DND-41 (cell line): ENCODE measurements at regions not wholly inside any gene's neighbourhood (a gene's known extent, or its start where the extent isn't known, plus 50 kb on each side); places are given as distances from the start of the nearest gene placed in this dataset.
"Not testable (repeated sequence)": the region's sequence is repeated elsewhere in the genome, so short reads cannot be mapped to it uniquely, and the experiment has no call there.

Experiments
- ATAC-seq: fragments of 200-7000 bp; cut with Tn5 transposase; 3 replicates; pipeline ENCODE4 v1.9.1; 2021; ENCODE audit warnings: low read depth; ENCODE audit not compliant: insufficient read depth
- DNase-seq: peaks from one replicate; pipeline ENCODE4 v3.0.0-alpha.2; 2020
- H2AFZ ChIP-seq: 2 replicates; pipeline ENCODE4 v1.6.0; 2012; ENCODE audit warnings: low read depth, low read length
- H3K27ac ChIP-seq: 2 replicates; pipeline ENCODE4 v1.5.1; 2012; ENCODE audit warnings: low read length, inconsistent platforms
- H3K27me3 ChIP-seq: fragments of 200-600 bp; sonication (generic); 2 replicates; pipeline ENCODE4 v1.6.0; 2012; ENCODE audit warnings: low read length, mild to moderate bottlenecking, inconsistent platforms; ENCODE audit not compliant: insufficient read depth, poor library complexity
- H3K36me3 ChIP-seq: 2 replicates; pipeline ENCODE4 v1.5.1; 2012; ENCODE audit warnings: low read length, inconsistent platforms; ENCODE audit not compliant: insufficient read depth
- H3K4me1 ChIP-seq: 2 replicates; pipeline ENCODE4 v1.5.1; 2012; ENCODE audit warnings: mild to moderate bottlenecking, low read length; ENCODE audit not compliant: insufficient read depth
- H3K4me2 ChIP-seq: 2 replicates; pipeline ENCODE4 v1.6.0; 2012; ENCODE audit warnings: mild to moderate bottlenecking, moderate library complexity, low read length, inconsistent platforms; ENCODE audit not compliant: insufficient read depth
- H3K4me3 ChIP-seq, 2 experiments: fragments of 200-600 bp in 1 of 2; shearing (Covaris generic) in 1 of 2; 2 replicates each; pipeline ENCODE4 v1.5.1; 2012 to 2016; ENCODE audit warnings: inconsistent platforms in 2 of 2, low read length in 2 of 2, mild to moderate bottlenecking in 2 of 2, low read depth in 1 of 2, moderate library complexity in 1 of 2
- H3K79me2 ChIP-seq: 2 replicates; pipeline ENCODE4 v1.6.0; 2012; ENCODE audit warnings: low read length, inconsistent platforms; ENCODE audit not compliant: insufficient read depth
- H3K9ac ChIP-seq: 2 replicates; pipeline ENCODE4 v1.6.0; 2012; ENCODE audit warnings: low read depth, mild to moderate bottlenecking, inconsistent platforms, low read length, moderate library complexity
- H3K9me3 ChIP-seq: 2 replicates; pipeline ENCODE4 v1.5.1; 2012; ENCODE audit warnings: low read length, moderate library complexity, mild to moderate bottlenecking, inconsistent platforms; ENCODE audit not compliant: insufficient read depth, severe bottlenecking
- H4K20me1 ChIP-seq: 2 replicates; pipeline ENCODE4 v1.6.0; 2012; ENCODE audit warnings: low read length; ENCODE audit not compliant: insufficient read depth
- EZH2 ChIP-seq: IDR thresholded peaks from 3 replicates; pipeline ENCODE4 v1.6.1; 2012; ENCODE audit warnings: borderline replicate concordance, low read depth, mild to moderate bottlenecking, moderate library complexity, low read length, inconsistent platforms; ENCODE audit not compliant: severe bottlenecking
- TF ChIP-seq, protein P1 (sequence below): IDR thresholded peaks from 2 replicates; pipeline ENCODE4 v1.5.1; 2012; ENCODE audit warnings: borderline replicate concordance, low read length, moderate library complexity, mild to moderate bottlenecking; ENCODE audit not compliant: poor library complexity, severe bottlenecking; ENCODE audit errors: extremely low read depth

DNA sequence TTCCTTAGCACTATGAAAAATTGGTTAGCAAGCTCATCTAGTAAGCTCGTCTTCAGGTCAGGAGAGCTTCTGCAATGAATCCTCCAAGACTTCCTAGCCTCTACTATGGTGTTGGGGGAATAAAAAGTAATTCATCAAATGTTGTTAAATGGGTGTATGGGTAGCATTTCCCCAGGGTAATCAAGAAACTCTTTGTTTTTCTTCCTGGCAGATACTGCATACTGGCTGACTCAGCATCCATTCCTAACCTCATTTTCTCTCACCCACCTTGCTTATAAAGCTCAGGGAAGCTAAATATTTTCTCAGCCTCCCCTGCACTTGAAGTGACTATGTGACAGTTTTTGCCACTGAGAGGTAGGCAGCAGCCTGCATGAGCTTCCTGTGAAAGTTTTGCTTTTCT lies 83.4 kb downstream of the MAB21L3 start:
- H3K9ac ChIP-seq = no peak overlapping the region
- DNase-seq = no peak
- H3K36me3 ChIP-seq = no peaks in the 10 kb centered on the region
- H3K4me1 ChIP-seq = no peaks in the 10 kb centered on the region
- ATAC-seq = no peak
- TF ChIP-seq, protein P1, sequence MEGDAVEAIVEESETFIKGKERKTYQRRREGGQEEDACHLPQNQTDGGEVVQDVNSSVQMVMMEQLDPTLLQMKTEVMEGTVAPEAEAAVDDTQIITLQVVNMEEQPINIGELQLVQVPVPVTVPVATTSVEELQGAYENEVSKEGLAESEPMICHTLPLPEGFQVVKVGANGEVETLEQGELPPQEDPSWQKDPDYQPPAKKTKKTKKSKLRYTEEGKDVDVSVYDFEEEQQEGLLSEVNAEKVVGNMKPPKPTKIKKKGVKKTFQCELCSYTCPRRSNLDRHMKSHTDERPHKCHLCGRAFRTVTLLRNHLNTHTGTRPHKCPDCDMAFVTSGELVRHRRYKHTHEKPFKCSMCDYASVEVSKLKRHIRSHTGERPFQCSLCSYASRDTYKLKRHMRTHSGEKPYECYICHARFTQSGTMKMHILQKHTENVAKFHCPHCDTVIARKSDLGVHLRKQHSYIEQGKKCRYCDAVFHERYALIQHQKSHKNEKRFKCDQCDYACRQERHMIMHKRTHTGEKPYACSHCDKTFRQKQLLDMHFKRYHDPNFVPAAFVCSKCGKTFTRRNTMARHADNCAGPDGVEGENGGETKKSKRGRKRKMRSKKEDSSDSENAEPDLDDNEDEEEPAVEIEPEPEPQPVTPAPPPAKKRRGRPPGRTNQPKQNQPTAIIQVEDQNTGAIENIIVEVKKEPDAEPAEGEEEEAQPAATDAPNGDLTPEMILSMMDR = no peak
- no peak for TF ChIP-seq EZH2
- H4K20me1 ChIP-seq = no peaks in the 10 kb centered on the region
- H3K4me3 ChIP-seq = no peak overlapping the region
- H3K9me3 ChIP-seq = no peaks in the 10 kb centered on the region
- H3K27me3 ChIP-seq = peaks cover 12% of the 10 kb centered on the region
- no peak overlapping the region for H2AFZ ChIP-seq
- H3K27ac ChIP-seq = no peak overlapping the region
- no peaks in the 10 kb centered on the region for H3K79me2 ChIP-seq
- no peak overlapping the region for H3K4me2 ChIP-seq

DNA sequence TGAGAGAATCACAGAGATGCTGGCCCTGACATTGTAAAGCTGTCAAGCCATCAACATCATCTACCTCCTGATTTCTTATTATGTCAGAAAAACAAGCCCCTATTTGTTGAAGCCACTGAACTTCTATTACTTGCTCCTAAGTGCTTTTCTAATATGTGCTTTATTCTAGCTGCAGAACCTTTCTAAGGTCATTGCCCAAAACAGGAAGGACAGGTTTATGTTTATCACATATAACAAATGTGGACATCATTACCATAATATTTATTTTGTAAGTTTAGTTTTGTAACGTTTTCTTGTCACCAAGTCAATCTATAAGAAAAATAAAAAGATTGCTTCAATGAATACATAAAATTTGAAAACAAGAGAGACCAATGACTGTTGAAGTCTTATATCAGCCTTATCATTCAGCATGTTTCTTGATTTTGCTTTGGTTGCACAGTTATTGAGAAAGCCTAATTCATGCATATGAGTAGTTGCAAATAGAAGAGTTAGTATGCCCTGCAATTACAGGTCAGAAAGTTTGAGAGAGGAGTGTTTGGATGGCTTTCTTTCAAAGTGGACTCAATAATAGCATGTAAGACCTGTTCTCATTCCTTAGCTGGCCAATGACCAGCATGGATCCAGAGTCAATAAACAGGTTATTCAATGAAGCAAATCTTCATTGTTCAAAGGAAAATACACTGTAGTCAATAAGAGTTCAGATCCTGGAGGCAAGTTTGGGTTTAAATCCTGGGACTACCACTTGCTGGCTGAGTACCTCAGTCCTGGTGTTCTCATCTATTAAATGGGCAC lies 84.1 kb downstream of the MAB21L3 start:
- Histone ChIP-seq H3K9me3 (no peaks in the 10 kb centered on the region), H3K9ac (no peak overlapping the region), H3K4me1 (no peaks in the 10 kb centered on the region), H3K4me3 (no peak overlapping the region), H4K20me1 (no peaks in the 10 kb centered on the region), H3K79me2 (no peaks in the 10 kb centered on the region), H2AFZ (no peak overlapping the region), H3K27ac (no peak overlapping the region), H3K36me3 (no peaks in the 10 kb centered on the region), H3K4me2 (no peak overlapping the region), H3K27me3 (peaks cover 16% of the 10 kb centered on the region)
- TF ChIP-seq, protein P1 = no peak
- no peak for TF ChIP-seq EZH2
- DNase-seq = no peak
- no peak for ATAC-seq

DNA sequence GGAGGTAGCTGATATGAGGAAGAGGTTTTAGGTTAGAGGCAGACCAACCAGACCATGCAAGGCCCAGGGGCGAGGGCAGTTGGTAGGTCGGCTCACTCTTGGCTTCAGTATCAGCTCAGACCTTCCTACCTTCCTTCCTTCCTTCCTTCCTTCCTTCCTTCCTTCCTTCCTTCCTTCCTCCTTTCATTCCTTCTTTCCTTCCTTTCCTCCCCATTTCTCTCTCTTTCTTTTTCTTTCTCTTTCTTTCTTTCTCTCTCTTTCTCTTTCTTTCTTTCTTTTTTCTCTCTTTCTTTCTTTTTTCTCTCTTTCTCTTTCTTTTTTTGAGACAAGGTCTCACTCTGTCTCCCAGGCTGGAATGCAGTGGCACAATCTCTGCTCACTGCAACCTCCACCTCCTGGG lies 89.1 kb downstream of the MAB21L3 start:
- H3K4me2 ChIP-seq, H3K4me3 ChIP-seq, H3K79me2 ChIP-seq, DNase-seq, H3K27ac ChIP-seq, H3K36me3 ChIP-seq, H4K20me1 ChIP-seq, H3K9ac ChIP-seq, H3K4me1 ChIP-seq, ATAC-seq, H3K9me3 ChIP-seq, H2AFZ ChIP-seq: not testable (repeated sequence)
- H3K27me3 ChIP-seq = peaks cover 17% of the 10 kb centered on the region

DNA sequence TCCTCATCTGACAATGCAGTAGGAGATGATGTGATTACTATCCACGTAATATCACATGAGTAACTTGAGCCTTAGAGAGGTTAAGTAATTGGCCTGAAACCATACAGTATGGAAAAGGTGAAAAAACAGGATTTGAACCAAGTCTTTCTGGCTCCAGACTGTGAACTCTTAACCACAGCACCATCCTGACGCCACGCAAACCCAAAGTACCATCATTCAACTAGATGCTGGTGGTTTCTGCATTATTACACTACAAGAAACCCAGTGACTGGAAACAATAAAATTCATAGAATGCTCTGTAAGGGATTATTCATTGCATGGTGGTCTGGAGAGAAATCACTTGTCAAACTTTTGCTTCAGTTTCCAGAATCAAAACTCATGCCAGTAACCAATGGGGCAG lies 90.7 kb downstream of the MAB21L3 start:
- H4K20me1 ChIP-seq = no peaks in the 10 kb centered on the region
- no peaks in the 10 kb centered on the region for H3K36me3 ChIP-seq
- TF ChIP-seq, protein P1 = no peak
- no peak for TF ChIP-seq EZH2
- ATAC-seq = no peak
- no peak overlapping the region for H3K27ac ChIP-seq
- no peak overlapping the region for H3K4me2 ChIP-seq
- no peak for DNase-seq
- H2AFZ ChIP-seq = no peak overlapping the region
- H3K27me3 ChIP-seq = peaks cover 17% of the 10 kb centered on the region
- no peaks in the 10 kb centered on the region for H3K9me3 ChIP-seq
- H3K9ac ChIP-seq = no peak overlapping the region
- H3K4me1 ChIP-seq = no peaks in the 10 kb centered on the region
- H3K4me3 ChIP-seq = no peak overlapping the region
- no peaks in the 10 kb centered on the region for H3K79me2 ChIP-seq
